Stimulated activated CD4-positive, alpha-beta T cell treated with anti-CD3 and anti-CD28 coated beads, Interleukin-1b, Interleukin-23, amount 100 ng/mL, for 1 hour (primary cell): ENCODE measurements at regions not wholly inside any gene's neighbourhood (a gene's known extent, or its start where the extent isn't known, plus 50 kb on each side); places are given as distances from the start of the nearest gene placed in this dataset.
A peak's percentile ranks its signal among the peaks of the same experiment; 100 is the strongest.
"Not testable (repeated sequence)": the region's sequence is repeated elsewhere in the genome, so short reads cannot be mapped to it uniquely, and the experiment has no call there.

Experiments
- DNase-seq, 2 donors: peaks; one replicate each; pipeline ENCODE4 v3.0.0-alpha.2; 2020; ENCODE audit warnings: low read depth in 2 of 2

DNA sequence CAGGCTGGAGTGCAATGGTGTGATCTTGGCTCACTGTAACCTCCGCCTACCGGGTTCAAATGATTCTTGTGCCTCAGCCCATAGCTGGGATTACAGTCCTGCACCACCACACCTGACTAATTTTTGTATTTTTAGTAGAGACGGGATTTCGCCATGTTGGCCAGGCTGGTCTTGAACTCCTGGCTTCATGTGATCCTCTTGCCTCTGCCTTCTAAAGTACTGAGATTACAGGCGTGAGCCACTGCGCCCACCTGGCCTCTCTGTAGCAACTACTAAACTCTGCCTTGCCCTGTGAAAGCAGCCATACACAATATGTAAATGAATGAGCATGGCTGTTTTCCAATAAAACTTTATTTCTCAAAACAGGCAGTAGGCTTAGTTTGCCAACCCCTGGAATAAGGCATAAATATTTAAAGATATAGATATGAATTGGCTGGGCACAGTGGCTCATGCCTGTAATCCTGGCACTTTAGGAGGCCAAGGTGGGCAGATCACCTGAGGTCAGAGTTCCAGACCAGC, 127.9 kb upstream of the ZNF217 start:
- not testable (repeated sequence) for DNase-seq

DNA sequence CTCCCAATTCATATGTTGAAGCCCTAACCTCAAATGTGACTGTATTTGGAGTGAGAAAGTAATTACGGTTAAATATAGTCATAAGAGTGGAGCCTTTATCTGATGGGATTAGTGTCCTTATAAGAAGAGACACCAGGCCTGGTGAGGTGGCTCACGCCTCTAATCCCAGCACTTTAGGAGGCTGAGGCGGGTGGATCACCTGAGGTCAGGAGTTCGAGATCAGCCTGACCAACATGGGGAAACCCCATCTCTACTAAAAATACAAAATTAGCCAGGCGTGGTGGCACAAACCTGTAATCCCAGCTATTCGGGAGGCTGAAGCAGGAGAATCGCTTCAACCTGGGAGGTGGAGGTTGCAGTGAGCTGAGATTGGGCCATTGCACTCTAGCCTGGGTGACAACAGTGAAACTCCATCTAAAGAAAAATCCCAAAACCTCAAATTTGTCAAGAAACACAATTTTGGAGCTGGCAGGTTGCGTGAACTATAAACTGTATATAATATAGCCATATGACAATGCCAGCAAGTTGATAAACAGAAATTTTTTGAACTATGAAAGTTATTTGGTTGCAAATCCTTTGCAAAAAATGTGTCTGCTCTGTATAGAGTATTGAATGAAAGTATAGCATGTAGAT, 125.6 kb upstream of the ZNF217 start:
- DNase-seq, result not testable (repeated sequence)

DNA sequence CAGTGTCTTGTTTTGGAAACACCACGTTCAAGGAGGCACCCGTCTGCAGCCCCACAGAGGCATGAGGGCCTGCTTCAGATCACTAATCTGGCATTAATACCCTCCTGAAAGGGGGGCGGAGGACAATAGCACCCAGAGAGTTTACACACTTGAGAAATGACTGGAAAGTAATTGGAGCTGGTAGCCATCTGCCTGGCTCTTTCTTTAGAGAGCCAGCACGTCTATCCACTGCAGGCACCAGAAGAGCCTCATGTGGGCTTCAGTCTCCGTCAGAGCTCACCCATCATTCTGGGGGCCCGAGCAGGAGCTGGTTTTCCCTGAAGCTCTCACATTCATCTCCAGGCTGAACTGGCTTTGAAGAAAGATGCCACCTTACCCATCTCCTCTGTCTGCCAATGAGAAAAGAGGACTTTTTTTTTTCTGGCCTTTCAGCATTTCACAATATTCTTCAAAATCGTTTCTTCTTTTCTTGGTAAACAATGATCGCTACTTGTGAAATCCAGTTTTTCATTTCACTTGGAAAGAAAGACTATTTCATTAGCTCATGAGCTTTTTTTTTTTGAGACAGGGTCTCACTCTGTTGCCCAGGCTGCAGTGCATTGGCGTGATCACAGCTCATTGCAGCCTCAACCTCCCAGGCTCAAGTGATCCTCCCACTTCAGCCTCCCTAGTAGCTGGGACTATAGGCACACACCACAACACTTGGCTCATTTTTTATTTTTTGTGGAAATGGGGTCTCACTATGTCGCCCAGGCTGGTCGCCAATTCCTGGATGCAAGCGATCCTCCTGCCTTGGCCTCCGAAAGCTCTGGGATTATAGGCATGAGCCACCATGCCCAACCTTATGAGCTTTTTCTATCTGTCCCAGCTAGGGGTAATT, 124.7 kb upstream of the ZNF217 start:
- DNase-seq, result no peak

DNA sequence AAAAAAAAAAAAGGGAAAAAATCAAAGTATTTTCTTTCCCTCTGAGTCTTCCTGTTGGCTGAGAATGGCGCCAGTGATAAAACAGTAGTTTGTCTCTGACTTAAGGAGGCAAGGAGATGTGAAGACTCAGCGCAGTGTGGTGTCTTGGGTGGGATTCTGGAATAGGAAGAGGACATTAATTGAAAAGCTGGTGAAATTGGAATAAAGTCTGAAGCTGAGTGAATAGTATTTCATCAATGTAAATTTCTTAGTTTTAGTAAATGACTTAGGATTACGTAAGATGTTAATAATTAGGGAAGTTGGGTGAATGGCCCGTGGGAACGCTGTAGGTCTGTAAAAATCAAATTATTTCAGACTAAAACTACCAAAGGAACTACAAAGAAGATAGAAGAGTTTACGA, 122.8 kb upstream of the ZNF217 start:
- DNase-seq, result no peak

DNA sequence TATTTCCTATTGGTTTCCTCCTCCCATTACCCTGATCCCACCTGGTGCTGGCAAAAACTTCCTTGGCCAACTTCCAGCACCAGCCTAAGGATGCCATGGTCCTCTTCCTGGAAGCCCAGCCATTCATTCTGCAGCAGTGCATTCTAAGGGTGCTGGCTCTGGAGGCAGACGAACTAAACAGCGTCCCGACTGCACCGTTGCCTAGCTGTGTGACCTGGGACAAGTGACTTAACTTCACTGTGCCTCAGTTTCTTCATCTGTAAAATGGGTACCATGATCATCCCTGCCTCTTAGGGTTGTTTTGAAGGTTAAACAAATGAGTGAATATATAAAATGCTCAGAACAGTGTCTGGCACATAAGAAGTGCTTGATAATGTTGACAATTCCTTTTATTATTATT, 120.9 kb upstream of the ZNF217 start:
- DNase-seq, result no peak

DNA sequence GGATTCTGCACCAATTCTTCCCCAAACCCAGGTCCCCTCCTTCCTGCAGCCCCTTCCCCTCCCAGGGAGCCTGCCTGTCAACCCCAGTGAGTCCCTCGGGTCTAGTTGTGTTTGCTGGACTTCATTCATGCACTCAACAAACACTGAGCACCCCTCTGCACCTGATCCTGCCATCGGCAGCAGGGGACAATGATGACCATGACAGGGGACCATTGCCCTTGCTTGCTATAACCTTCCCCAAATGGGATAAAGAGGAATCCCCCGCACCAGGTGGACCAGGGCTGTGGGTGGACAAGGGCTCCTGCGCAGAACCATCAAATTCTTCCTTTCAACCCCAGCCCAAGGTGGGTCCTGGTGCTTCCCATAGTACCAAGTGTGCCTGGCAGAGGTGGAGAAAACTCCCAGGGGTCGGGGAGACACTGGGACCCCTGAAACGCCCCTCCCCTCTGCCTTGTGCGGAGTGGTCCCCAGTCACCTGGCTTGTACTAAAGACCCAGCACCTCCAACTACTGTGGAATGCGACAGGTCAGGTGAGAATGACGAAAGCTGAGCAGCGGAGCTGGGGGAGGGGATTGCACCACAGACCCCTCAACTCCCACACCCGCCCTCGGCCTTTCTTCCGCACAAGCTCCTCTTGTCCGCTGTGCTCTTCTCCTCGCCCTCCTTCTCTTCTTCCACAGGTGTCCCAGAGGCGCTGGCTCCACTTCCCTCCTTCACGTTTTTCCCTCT, 119.9 kb upstream of the ZNF217 start:
- DNase-seq, result no peak

DNA sequence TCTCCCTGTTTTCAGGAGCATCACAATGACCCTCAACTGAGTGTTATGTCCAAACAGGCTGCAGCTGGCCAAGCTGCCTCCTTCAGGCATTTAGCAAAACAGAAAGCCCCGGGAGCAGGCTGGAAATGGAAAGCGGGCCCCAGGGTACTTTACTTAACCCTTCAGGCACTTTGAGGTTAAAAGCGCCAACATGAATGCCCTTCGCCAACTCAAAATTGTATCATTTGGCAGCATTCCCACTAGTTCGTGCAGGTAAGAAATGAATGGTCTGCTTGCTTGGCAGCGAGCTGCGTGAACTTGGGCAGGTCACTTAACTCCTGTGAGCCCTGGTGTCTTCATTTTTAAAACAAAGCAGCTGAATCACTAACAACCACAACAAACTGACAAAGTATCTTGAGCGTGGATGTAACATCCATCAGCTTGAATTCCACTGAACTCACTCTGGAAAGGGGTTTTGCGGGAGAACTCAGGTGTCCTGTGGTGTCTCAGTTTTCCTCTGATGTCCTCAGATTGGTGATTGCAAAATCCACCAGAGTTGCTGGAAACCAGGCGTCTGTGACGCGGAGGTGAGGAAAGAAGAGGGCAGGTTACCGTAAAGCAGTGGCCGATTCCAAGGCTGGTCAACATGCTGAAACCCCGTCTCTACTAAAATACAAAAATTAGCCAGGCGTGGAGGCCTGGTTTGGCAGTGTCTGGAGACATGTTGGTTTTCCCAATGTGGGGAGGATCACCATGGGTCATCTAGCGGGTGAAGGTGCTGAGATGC, 118.8 kb upstream of the ZNF217 start:
- DNase-seq, result no peak

DNA sequence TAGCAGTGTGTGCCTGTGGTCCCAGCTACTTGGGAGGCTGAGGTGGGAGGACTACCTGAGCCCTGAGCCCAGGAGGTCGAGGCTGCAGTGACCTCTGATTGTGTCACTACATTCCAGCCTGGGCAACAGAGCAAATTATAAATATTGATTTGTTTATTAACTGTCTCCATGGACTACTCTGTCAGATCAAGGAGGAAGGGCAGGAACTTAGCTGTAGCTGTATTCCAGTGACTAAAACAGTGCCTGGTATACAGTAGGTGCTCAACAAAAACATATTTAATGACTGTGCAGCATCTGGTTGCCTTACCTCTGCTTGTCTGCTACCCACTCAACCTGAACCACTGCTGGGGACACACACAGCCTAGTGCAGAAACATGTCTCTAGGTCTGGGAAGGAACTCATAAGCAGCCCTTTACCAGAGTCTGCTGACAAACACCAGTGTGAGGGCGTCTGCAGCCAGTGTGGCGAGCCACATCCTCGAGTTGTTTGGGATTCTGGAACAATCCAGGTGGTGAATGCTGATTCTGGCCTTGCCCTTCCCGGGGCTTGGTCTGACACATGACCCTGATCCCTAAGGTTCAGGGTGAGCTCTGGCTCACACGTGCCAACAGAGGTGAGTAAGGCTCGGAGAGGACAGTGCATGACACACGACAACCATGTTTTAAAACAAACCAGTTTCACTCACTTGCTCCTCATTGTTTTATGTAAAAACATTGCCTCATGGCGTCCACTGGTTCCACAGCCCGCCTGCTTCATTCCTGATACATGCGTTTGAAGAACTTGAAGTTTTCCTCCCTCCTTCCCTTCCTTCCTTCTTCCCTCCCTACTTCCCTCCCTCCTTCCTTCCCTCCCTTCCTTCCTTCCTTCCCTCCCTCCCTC, 117.9 kb upstream of the ZNF217 start:
- no peak for DNase-seq

DNA sequence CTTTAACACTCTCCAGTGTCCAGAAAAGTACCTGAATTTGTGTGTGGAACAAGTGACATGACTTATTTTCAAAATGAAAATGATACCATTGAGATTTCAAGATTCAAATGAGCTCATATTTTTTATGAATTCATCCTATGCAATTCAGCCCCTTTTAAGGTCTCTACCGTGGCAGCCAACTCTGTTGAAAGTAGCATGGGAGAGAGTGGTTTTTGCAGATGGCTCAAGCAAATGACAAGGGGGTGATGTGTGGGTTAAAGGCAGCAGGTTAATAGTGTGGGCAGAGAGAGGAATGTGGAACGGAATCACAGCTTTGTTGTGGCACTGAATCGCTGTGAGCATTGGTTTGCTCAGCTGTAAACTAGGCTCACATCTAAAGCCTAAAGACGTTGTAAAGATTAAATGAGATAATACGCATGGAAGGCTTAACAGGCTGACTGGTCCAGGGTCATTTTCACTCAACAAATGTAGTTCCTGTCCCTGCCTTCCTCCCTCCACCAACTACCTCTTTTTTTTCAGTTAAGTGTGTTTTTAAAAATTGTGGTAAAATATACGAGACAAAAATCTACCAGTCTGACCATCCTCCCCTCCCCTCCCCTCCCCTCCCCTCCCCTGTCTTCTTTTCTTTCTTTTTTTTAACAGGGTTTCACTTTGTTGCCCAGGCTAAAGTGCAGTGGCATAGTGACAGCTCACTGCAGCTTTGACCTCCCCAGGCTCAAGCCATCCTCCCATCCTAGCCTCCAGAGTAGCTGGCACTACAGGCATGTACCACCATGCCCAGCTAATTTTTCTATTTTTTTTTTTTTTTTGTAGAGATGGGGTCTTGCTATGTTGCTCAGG, 114.7 kb upstream of the ZNF217 start:
- peak in 1 of 2 donors; percentile 10 for DNase-seq

DNA sequence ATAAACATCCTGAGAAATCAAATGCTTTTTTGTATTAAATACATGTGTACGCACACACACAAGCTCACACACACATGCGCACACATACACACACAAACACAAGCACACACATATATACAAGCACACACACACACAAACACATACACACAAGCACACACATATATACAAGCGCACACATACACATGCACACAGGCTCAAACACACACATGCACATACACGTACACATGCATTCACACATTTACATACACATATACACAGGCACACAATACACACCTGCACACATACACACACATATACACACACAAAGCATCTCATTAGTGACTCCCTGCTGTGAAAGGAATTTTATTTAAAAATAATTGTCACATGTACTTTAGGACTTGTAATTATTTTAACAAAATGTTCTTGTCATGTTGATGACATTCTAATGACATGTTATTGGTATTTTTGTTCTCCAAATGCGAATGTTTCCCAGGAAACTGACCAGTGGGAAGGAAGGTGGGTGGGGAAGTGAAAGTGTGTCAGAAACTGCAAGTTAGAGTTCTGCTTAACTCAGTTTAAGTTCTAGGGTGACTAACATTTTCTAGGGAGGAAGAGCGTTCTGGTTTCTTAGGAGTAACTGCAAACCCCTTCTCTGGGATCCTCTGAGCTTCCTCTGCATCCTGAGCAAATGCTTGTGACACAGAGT, 113.9 kb upstream of the ZNF217 start:
- no peak for DNase-seq

DNA sequence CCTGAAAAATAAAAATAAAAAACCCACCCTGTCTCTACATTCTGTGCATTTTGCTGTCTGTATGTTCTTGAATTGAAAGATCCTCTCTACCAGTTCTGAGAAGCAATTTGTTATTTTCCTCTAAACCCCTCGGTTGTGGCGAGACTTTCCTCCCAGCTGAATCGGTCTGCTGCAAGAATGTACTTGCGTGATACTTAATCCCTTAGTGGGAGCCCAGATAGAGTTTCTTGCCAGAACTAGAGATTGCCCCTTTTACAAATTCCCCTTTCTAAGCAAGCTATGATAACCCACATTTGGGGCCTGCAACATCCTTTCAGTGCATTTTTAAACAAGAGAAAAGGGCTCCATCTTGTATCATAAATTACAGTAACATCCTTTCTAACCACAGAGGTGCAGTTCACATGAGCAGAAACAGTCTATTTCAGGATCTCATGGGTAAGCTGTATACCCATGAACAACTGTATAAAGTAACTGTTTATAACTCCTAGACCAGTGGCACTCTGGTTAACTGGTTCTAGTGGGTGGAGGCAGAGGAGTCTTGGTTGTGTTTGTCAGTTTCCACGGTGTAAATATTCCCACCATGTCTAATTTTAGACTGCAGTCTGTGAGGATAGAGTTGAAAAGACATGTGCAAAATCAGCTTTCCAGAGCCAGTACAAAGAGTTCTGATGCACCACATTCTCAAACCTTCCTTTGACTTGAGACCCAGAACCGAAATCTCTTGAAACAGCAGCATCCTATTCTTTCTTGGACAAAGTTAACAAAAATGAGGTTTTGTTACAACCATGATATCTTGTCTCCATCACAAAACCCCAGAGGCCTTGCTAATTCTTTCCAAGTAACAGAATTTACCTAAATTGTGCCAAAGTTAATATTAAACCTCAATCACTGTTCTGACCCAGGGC, 113.1 kb upstream of the ZNF217 start:
- DNase-seq, result no peak

DNA sequence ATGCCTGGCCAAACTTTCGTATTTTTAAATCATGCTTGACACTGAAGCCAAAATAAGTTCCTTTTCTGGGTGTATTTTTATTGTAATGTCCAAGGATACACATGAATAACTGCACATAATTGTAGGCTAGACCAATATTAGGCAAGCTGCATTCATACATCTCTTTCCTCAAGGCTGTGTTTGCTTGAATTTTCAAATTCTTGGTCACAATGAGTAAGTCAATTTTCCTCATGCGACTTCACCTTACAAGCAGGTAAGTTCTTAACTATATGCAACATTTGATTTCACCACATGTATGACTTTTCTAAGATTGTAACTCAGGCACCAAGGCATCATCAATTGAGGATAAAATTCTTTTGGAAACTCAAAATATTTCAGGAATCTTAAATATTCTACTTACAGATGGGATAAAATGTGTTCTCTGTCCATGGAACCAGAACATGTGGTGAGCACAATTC, 112.4 kb upstream of the ZNF217 start:
- no peak for DNase-seq

DNA sequence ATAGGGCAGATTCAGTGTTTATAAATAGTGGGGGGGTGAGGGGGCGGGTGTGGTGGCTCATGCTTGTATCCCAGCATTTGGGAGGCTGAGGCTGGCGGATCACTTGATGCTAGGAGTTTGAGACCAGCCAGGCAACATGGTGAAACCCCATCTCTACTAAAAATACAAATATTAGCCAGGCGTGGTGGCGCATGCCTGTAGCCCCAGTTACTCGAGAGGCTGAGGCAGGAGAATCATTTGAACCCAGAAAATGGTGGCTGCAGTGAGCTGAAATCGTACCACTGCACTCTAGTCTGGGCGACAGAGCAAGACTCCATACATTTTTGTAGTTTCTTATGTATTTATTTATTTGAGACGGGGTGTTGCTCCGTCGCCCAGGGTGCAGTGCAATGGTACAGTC, 109.0 kb upstream of the ZNF217 start:
- no peak for DNase-seq

DNA sequence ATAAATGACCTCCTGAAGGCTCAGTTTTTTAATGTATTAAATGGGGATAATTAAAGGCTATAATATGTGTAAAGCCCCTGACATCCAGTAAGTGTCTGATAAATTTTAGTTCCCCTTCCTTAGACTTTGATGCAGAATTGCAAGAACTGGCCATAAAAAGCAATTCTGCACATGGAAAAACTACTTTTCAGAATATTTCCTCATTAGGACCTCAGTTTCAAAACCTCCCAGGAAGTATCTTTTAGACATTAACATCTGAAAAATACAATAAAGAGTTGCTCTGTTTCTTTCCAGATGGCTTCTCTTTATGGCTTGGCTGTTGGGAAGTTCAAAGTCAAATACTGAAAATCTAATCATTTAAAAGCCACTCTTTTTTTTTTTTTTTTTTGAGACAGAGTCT, 106.3 kb upstream of the ZNF217 start:
- DNase-seq, result no peak

DNA sequence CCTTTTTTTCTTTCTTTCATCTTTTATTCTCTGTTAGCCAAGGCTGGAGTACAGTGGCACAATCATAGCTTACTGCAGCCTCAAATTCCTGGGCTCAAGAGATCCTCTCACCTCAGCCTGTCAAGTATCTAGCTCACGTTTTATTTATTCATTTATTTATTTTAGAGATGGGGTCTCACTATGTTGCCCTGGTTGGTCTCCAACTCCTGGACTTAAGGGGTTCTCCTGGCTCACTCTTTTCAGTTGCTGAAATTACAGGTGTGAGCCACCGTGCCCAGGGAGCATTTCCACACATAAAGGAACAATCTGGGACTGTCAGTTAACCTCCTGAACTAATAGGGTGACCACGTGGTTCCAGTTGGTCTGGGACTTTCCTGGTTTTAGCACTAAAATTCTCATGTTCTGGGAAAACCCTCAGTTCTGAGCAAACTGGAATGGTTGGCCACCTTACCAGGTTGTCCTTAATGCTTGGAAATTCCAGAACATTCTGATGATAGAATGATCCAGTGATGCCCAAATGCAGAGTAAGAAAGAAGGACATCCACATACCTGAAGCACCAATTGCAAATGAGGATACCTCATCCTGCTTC, 105.5 kb upstream of the ZNF217 start:
- no peak for DNase-seq

DNA sequence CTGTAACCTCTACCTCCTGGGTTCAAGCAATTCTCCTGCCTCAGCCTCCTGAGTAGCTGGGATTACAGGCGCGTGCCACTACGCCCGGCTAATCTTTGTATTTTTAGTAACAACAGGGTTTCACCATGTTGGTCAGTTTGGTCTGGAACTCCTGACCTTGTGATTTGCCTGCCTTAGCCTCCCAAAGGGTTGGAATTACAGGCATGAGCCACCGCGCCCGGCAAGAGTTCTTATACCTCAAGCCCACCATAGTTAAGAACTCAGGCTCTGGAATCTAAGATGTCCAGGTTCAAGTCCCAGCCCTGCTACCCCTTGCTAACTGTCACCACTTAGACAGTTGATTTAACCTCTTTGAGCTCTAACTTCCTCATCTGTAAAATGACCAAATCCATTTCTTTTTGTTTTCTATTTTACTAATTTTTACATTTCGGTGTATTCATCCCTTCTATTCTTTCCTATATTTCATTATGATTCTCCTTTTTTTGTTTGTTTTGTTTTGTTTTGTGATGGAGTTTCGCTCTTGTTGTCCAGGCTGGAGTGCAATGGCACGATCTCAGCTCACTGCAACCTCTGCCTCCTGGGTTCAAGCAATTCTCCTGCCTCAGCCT, 104.8 kb upstream of the ZNF217 start:
- no peak for DNase-seq
